OCI-LY1 (cell line): ENCODE measurements at regions not wholly inside any gene's neighbourhood (a gene's known extent, or its start where the extent isn't known, plus 50 kb on each side); places are given as distances from the start of the nearest gene placed in this dataset.

Source experiments
- CTCF ChIP-seq: fragments of 200-600 bp; sonication (generic), shearing (Covaris generic); IDR thresholded peaks from 2 replicates; pipeline ENCODE4 v1.5.1; 2017; ENCODE audit warnings: mild to moderate bottlenecking, antibody characterized with exemption, low read length, moderate library complexity, mixed read lengths
- EZH2 ChIP-seq: fragments of 200-600 bp; sonication (generic), shearing (Covaris generic); IDR thresholded peaks from 2 replicates; pipeline ENCODE4 v1.8.0; 2017; ENCODE audit warnings: borderline replicate concordance, mixed run types, mild to moderate bottlenecking, antibody characterized with exemption, low read length, moderate library complexity, mixed read lengths

- TF ChIP-seq CTCF (no peak), EZH2 (no peak)
Measured at GRCh38 chr16:17963185-17963836, 373.2 kb downstream of the NPIPA8 start.
